ENCODE measurements at regions not wholly inside any gene's neighbourhood (a gene's known extent, or its start where the extent isn't known, plus 50 kb on each side); places are given as distances from the start of the nearest gene placed in this dataset.

DNA sequence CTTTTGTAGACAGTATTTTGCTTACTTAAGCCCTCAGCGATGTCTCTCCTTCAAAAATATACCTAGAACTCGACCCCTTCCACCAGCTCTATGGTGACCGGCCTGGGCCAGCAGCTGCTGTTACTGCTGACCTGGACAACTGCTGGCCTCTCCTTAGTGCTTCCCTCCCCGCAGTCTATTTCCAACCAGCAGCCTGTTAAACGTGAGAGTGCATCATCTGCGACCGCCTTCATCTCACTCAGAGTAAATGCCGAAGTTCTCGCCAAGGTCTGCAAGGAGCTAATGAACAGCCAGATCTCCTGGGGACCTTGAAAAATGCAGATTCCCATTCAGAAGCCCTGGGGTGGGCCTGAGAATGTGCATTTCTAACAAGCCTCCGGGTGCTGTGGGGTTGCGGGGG is 86.7 kb downstream of the RPLP1 start:
- no peak overlapping the region for H3K4me3 ChIP-seq (ENCODE audit: low read depth, low read length)
- no peak for DNase-seq (ENCODE audit: low read depth)
- TF ChIP-seq, protein P1, sequence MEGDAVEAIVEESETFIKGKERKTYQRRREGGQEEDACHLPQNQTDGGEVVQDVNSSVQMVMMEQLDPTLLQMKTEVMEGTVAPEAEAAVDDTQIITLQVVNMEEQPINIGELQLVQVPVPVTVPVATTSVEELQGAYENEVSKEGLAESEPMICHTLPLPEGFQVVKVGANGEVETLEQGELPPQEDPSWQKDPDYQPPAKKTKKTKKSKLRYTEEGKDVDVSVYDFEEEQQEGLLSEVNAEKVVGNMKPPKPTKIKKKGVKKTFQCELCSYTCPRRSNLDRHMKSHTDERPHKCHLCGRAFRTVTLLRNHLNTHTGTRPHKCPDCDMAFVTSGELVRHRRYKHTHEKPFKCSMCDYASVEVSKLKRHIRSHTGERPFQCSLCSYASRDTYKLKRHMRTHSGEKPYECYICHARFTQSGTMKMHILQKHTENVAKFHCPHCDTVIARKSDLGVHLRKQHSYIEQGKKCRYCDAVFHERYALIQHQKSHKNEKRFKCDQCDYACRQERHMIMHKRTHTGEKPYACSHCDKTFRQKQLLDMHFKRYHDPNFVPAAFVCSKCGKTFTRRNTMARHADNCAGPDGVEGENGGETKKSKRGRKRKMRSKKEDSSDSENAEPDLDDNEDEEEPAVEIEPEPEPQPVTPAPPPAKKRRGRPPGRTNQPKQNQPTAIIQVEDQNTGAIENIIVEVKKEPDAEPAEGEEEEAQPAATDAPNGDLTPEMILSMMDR (IDR thresholded peaks at IDR 0.05; ENCODE audit: insufficient read depth, low read length), result no peak

DNA sequence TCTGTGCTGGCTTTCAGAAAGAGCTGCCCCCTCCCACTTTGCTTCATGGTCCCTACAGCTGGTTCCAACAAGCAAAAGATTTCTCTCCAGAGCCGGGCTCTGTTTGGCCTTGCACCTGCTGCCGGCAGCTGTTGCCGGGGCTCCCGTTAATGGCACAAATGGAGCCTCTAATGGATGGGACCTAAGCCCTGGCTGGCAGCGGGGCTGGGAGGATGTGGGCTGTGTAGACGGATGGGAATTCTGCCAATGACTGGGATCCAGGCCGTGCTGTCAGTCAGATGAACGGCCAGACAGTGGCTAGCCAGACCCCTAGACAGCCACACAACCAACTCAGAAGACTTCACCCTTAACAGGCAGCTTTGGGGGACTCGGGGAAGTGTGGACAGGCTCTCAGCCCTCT is 88.0 kb downstream of the RPLP1 start:
- TF ChIP-seq, protein P1 (IDR thresholded peaks at IDR 0.05; ENCODE audit: insufficient read depth, low read length), result no peak
- no peak overlapping the region for H3K4me3 ChIP-seq (ENCODE audit: low read depth, low read length)
- DNase-seq (ENCODE audit: low read depth), result no peak

DNA sequence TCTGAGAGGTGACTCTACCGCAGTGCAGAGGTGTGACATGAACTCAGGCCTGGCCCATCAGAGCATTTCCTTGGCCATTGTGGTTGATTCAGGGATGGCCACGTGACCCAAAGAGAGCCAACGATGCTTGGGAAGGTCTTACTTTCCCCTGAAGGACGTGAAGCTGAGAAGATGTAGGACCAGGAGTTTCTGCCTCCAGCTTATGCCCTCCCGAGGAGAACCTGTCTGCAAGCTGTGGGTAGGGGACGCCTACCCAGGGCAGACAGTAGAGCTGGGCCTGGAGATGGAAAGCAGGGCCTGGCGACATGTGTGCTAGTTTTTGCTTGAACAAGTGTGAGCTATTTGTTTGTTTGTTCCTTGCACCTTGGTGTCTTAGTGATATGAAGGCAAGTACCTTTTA is 89.4 kb downstream of the RPLP1 start:
- no peak for DNase-seq (ENCODE audit: low read depth)
- TF ChIP-seq, protein P1 (IDR thresholded peaks at IDR 0.05; ENCODE audit: insufficient read depth, low read length), result no peak
- H3K4me3 ChIP-seq (ENCODE audit: low read depth, low read length), result no peak overlapping the region

DNA sequence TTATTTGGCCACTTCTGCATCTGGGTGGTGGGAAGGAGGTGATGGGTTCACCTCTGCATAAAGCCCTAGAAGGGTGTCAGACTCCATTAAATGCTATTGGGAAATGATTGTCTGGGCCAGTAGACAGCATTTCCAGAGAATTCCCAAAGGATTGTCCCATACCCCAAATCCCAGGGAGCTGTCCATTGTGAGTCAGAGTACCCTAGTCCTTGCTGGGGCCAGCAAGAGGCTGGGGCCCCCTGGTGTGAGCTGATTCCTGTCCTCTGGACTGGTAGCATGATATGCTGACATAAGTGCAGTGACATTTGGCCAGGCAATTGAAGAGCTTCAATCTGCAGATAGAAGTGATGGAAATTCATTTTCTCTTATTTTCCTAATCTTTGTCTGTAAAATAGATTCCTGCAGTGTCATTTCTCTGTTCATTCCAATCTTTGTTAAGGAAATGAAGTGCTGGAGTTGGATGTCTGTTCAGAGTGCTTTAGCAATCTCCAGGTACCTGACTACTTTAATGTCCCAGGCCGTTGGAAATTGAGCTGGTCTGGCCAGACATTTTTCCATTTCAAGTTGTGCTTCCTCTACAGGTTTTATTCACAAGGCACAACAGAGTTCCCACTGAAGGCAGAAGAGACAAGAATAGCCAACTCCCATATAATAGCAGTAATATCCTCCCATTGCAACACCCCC is 91.2 kb downstream of the RPLP1 start:
- TF ChIP-seq, protein P1 (IDR thresholded peaks at IDR 0.05; ENCODE audit: insufficient read depth, low read length), result no peak

DNA sequence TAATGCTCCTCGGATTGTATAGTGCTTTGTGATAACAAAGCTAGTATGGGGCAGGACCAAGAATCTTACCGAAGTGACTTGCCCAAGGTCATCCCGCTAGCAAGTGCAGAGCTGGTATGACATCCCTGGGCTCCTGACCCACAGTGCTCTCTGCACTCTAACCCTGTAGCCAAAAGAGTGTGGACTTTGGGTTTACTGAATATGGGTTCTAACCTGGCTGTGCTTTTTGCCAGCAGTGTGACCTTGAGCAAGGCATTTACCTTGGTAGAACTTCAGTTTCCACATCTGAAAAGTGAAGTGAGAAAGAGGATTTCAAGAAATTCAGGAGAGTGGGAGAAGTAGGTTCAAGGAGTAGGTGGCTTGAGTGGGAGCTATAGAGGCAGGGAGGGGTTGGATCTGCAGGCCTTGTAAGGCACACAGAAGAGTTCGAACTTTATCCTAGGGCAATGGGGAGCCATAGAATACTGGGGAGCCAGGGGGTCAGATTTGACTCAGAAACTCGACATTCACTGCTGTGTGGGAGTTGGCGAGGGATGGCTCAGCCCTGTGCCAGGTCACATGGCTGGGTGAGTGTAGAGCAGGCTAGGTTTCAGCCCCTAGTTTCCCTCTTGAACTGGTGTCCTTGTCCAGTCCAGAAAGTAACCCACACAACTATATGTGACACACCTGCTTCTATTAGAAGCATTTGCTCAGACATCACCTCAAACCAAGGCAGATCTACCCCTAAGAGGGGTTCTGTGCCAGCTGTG is 91.9 kb downstream of the RPLP1 start:
- DNase-seq (ENCODE audit: low read depth), result no peak
- TF ChIP-seq, protein P1 (IDR thresholded peaks at IDR 0.05; ENCODE audit: insufficient read depth, low read length), result no peak
- no peak overlapping the region for H3K4me3 ChIP-seq (ENCODE audit: low read depth, low read length)

More for the DNA sequence above, 91.2 kb downstream of the RPLP1 start:
- no peak overlapping the region for H3K4me3 ChIP-seq (ENCODE audit: low read depth, low read length)
- DNase-seq (ENCODE audit: low read depth), result no peak

DNA sequence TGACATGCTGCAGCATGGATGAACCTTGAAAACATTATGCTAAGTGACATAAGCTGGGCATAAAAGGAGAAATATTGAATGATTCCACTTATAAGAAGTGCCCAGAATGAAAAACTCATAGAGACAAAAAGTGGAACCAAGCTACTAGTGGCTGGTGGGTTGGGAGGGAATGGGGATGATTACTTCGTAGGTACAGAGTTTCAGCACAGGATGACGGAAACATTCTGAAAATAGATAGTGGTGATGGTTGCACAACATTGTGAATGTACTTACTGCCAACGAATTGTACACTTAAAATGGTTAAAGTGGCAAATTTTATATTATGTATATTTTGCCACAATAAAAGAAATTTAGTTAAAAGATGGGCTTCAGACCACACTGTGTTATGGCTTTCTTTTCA is 93.6 kb downstream of the RPLP1 start:
- H3K4me3 ChIP-seq (ENCODE audit: low read depth, low read length), result no peak overlapping the region
- TF ChIP-seq, protein P1 (IDR thresholded peaks at IDR 0.05; ENCODE audit: insufficient read depth, low read length), result no peak
- no peak for DNase-seq (ENCODE audit: low read depth)
